ENCODE measurements at regions not wholly inside any gene's neighbourhood (a gene's known extent, or its start where the extent isn't known, plus 50 kb on each side); places are given as distances from the start of the nearest gene placed in this dataset.
A peak's percentile ranks its signal among the peaks of the same experiment; 100 is the strongest.

GRCh38 chr9:136611606-136612005, 51.1 kb upstream of the EGFL7 start:
- Histone ChIP-seq H3K9me3 (ENCODE audit: control insufficient read depth, low read depth, low read length) (peaks cover 3% of the 10 kb centered on the region), H3K4me1 (ENCODE audit: control insufficient read depth, insufficient read depth, low read length) (peaks cover 24% of the 10 kb centered on the region), H3K4me3 (ENCODE audit: low read length) (no peak overlapping the region), H3K36me3 (ENCODE audit: control insufficient read depth, insufficient read depth, low read length) (no peaks in the 10 kb centered on the region), H3K27ac (ENCODE audit: low read length) (no peak overlapping the region), H3K27me3 (ENCODE audit: control insufficient read depth, insufficient read depth, low read length) (peaks cover 14% of the 10 kb centered on the region)
- no peak for DNase-seq
- no CpG with 5 or more reads among the region's 24 CpGs for WGBS (ENCODE audit: insufficient coverage, low lambda C conversion rate)

GRCh38 chr9:136611119-136611518, 51.6 kb upstream of the EGFL7 start:
- no peak overlapping the region for H3K4me3 ChIP-seq (ENCODE audit: low read length)
- WGBS (ENCODE audit: insufficient coverage, low lambda C conversion rate): no CpG with 5 or more reads among the region's 11 CpGs
- no peak overlapping the region for H3K27ac ChIP-seq (ENCODE audit: low read length)
- DNase-seq: no peak
- peaks cover 14% of the 10 kb centered on the region for H3K27me3 ChIP-seq (ENCODE audit: control insufficient read depth, insufficient read depth, low read length)
- peaks cover 3% of the 10 kb centered on the region for H3K9me3 ChIP-seq (ENCODE audit: control insufficient read depth, low read depth, low read length)
- H3K36me3 ChIP-seq (ENCODE audit: control insufficient read depth, insufficient read depth, low read length): no peaks in the 10 kb centered on the region
- peaks cover 29% of the 10 kb centered on the region for H3K4me1 ChIP-seq (ENCODE audit: control insufficient read depth, insufficient read depth, low read length)

GRCh38 chr9:136610426-136610825, 52.3 kb upstream of the EGFL7 start:
- Histone ChIP-seq H3K27me3 (ENCODE audit: control insufficient read depth, insufficient read depth, low read length) (peaks cover 14% of the 10 kb centered on the region), H3K4me1 (ENCODE audit: control insufficient read depth, insufficient read depth, low read length) (peaks cover 33% of the 10 kb centered on the region), H3K4me3 (ENCODE audit: low read length) (no peak overlapping the region), H3K36me3 (ENCODE audit: control insufficient read depth, insufficient read depth, low read length) (no peaks in the 10 kb centered on the region), H3K9me3 (ENCODE audit: control insufficient read depth, low read depth, low read length) (peaks cover 3% of the 10 kb centered on the region), H3K27ac (ENCODE audit: low read length) (no peak overlapping the region)
- WGBS (ENCODE audit: insufficient coverage, low lambda C conversion rate): no CpG with 5 or more reads among the region's 14 CpGs
- DNase-seq: no peak

GRCh38 chr9:136609838-136610311, 52.8 kb upstream of the EGFL7 start:
- peaks cover 14% of the 10 kb centered on the region for H3K27me3 ChIP-seq (ENCODE audit: control insufficient read depth, insufficient read depth, low read length)
- no peak overlapping the region for H3K4me3 ChIP-seq (ENCODE audit: low read length)
- no CpG with 5 or more reads among the region's 17 CpGs for WGBS (ENCODE audit: insufficient coverage, low lambda C conversion rate)
- peaks cover 3% of the 10 kb centered on the region for H3K9me3 ChIP-seq (ENCODE audit: control insufficient read depth, low read depth, low read length)
- no peak for DNase-seq
- peaks cover 39% of the 10 kb centered on the region for H3K4me1 ChIP-seq (ENCODE audit: control insufficient read depth, insufficient read depth, low read length)
- no peaks in the 10 kb centered on the region for H3K36me3 ChIP-seq (ENCODE audit: control insufficient read depth, insufficient read depth, low read length)
- no peak overlapping the region for H3K27ac ChIP-seq (ENCODE audit: low read length)

- H3K27me3 ChIP-seq (ENCODE audit: control insufficient read depth, insufficient read depth, low read length): peaks cover 14% of the 10 kb centered on the region
- H3K9me3 ChIP-seq (ENCODE audit: control insufficient read depth, low read depth, low read length): peaks cover 3% of the 10 kb centered on the region
- WGBS (ENCODE audit: insufficient coverage, low lambda C conversion rate): no CpG with 5 or more reads among the region's 6 CpGs
- peaks cover 45% of the 10 kb centered on the region for H3K4me1 ChIP-seq (ENCODE audit: control insufficient read depth, insufficient read depth, low read length)
- H3K36me3 ChIP-seq (ENCODE audit: control insufficient read depth, insufficient read depth, low read length): no peaks in the 10 kb centered on the region
- H3K27ac ChIP-seq (ENCODE audit: low read length): no peak overlapping the region
- H3K4me3 ChIP-seq (ENCODE audit: low read length): no peak overlapping the region
- DNase-seq: no peak
Observed at GRCh38 chr9:136609160-136609475, 53.6 kb upstream of the EGFL7 start.

GRCh38 chr9:136608348-136609159, 54.2 kb upstream of the EGFL7 start:
- DNase-seq: no peak
- no peaks in the 10 kb centered on the region for H3K36me3 ChIP-seq (ENCODE audit: control insufficient read depth, insufficient read depth, low read length)
- WGBS (ENCODE audit: insufficient coverage, low lambda C conversion rate): no CpG with 5 or more reads among the region's 16 CpGs
- peaks cover 47% of the 10 kb centered on the region for H3K4me1 ChIP-seq (ENCODE audit: control insufficient read depth, insufficient read depth, low read length)
- peaks cover 11% of the 10 kb centered on the region for H3K27me3 ChIP-seq (ENCODE audit: control insufficient read depth, insufficient read depth, low read length)
- no peak overlapping the region for H3K4me3 ChIP-seq (ENCODE audit: low read length)
- no peak overlapping the region for H3K27ac ChIP-seq (ENCODE audit: low read length)
- H3K9me3 ChIP-seq (ENCODE audit: control insufficient read depth, low read depth, low read length): peaks cover 3% of the 10 kb centered on the region

GRCh38 chr9:136607334-136607919, 55.3 kb upstream of the EGFL7 start:
- no peak for DNase-seq
- peaks cover 58% of the 10 kb centered on the region for H3K4me1 ChIP-seq (ENCODE audit: control insufficient read depth, insufficient read depth, low read length)
- peaks cover 3% of the 10 kb centered on the region for H3K9me3 ChIP-seq (ENCODE audit: control insufficient read depth, low read depth, low read length)
- no CpG with 5 or more reads among the region's 17 CpGs for WGBS (ENCODE audit: insufficient coverage, low lambda C conversion rate)
- no peak overlapping the region for H3K27ac ChIP-seq (ENCODE audit: low read length)
- peaks cover 11% of the 10 kb centered on the region for H3K27me3 ChIP-seq (ENCODE audit: control insufficient read depth, insufficient read depth, low read length)
- H3K4me3 ChIP-seq (ENCODE audit: low read length): no peak overlapping the region
- H3K36me3 ChIP-seq (ENCODE audit: control insufficient read depth, insufficient read depth, low read length): no peaks in the 10 kb centered on the region

GRCh38 chr9:136606687-136607333, 55.9 kb upstream of the EGFL7 start:
- Histone ChIP-seq H3K4me1 (ENCODE audit: control insufficient read depth, insufficient read depth, low read length) (peaks cover 62% of the 10 kb centered on the region), H3K36me3 (ENCODE audit: control insufficient read depth, insufficient read depth, low read length) (no peaks in the 10 kb centered on the region), H3K9me3 (ENCODE audit: control insufficient read depth, low read depth, low read length) (peaks cover 3% of the 10 kb centered on the region), H3K27ac (ENCODE audit: low read length) (no peak overlapping the region), H3K4me3 (ENCODE audit: low read length) (no peak overlapping the region), H3K27me3 (ENCODE audit: control insufficient read depth, insufficient read depth, low read length) (peaks cover 11% of the 10 kb centered on the region)
- DNase-seq: peak; percentile 90 to 93
- WGBS (ENCODE audit: insufficient coverage, low lambda C conversion rate): no CpG with 5 or more reads among the region's 19 CpGs

- H3K27me3 ChIP-seq (ENCODE audit: control insufficient read depth, insufficient read depth, low read length): peaks cover 11% of the 10 kb centered on the region
- H3K4me3 ChIP-seq (ENCODE audit: low read length): no peak overlapping the region
- H3K36me3 ChIP-seq (ENCODE audit: control insufficient read depth, insufficient read depth, low read length): no peaks in the 10 kb centered on the region
- H3K27ac ChIP-seq (ENCODE audit: low read length): no peak overlapping the region
- H3K4me1 ChIP-seq (ENCODE audit: control insufficient read depth, insufficient read depth, low read length): peaks cover 62% of the 10 kb centered on the region
- WGBS (ENCODE audit: insufficient coverage, low lambda C conversion rate): no CpG with 5 or more reads among the region's 17 CpGs
- DNase-seq: no peak
- peaks cover 3% of the 10 kb centered on the region for H3K9me3 ChIP-seq (ENCODE audit: control insufficient read depth, low read depth, low read length)
Observed at GRCh38 chr9:136605988-136606660, 56.6 kb upstream of the EGFL7 start.

GRCh38 chr9:136604823-136605525, 57.7 kb upstream of the EGFL7 start:
- DNase-seq: no peak
- no peaks in the 10 kb centered on the region for H3K36me3 ChIP-seq (ENCODE audit: control insufficient read depth, insufficient read depth, low read length)
- no peak overlapping the region for H3K4me3 ChIP-seq (ENCODE audit: low read length)
- peaks cover 66% of the 10 kb centered on the region for H3K4me1 ChIP-seq (ENCODE audit: control insufficient read depth, insufficient read depth, low read length)
- no CpG with 5 or more reads among the region's 26 CpGs for whole genome bisulfite sequencing (ENCODE audit: insufficient coverage, low lambda C conversion rate)
- H3K9me3 ChIP-seq (ENCODE audit: control insufficient read depth, low read depth, low read length): peaks cover 3% of the 10 kb centered on the region
- peaks cover 17% of the 10 kb centered on the region for H3K27me3 ChIP-seq (ENCODE audit: control insufficient read depth, insufficient read depth, low read length)
- H3K27ac ChIP-seq (ENCODE audit: low read length): no peak overlapping the region

Data from large intestine (tissue), 3 donors.